Stimulated activated naive CD4-positive, alpha-beta T cell treated with Interleukin-2 at 50 U/mL for 16 hours (primary cell): ENCODE measurements at regions not wholly inside any gene's neighbourhood (a gene's known extent, or its start where the extent isn't known, plus 50 kb on each side); places are given as distances from the start of the nearest gene placed in this dataset.

Source experiments
- DNase-seq: peaks from one replicate; lab custom pipeline; 2025; lab: John Stamatoyannopoulos, UW

- DNase-seq: no peak
Observed at GRCh38 chr1:47630346-47630745, 192.5 kb downstream of the FOXD2 start.

DNA sequence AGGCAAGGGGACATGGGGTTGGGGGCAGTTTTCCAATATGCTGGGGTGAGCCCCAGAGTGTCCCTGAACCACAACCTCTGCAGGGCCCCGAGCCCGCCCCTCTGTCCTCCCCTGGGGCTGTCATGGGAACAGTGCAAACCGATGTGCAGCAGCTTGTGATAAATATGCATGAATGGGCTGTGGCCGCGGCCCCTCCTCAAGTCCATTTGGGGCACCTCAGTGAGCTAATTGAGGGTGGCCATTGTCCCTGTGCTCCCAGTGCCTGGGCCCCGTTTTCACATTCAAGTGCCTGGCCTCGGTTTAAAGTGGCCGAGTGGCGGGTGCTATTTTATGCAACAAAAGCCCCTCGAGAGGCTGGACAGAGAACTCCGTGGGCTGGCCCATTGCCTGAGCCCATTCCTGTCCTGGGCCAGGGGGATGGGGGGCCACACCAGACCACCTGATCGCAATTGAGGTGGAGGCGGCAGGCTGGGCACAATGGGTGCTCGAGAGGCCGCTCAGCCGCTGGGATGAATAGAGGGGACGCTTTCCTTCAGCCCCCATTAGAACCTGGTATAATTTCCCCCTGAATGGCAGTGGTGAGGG, 193.7 kb downstream of the FOXD2 start:
- DNase-seq: no peak

DNA sequence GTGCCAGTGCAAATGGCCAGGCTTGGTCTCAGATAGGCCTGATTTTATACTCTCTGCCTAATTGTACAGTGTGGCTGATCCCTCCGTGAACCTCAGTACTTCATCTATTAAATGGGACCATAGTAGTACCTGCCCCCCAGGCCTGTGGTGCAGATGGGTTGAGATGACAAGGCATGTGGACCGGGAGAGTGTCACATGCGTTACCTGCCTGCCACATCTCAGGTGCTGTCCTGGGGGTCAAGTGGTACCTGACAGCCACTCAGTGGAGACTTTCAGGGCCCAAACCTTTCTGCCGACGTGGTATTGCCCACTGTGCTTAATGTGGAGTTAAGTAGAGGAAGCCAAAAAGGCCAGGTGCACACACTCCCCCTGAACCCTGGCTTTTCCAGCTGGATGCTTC, 197.3 kb downstream of the FOXD2 start:
- DNase-seq: no peak

GRCh38 chr1:47635597-47635996, 197.8 kb downstream of the FOXD2 start:
- DNase-seq: no peak

DNA sequence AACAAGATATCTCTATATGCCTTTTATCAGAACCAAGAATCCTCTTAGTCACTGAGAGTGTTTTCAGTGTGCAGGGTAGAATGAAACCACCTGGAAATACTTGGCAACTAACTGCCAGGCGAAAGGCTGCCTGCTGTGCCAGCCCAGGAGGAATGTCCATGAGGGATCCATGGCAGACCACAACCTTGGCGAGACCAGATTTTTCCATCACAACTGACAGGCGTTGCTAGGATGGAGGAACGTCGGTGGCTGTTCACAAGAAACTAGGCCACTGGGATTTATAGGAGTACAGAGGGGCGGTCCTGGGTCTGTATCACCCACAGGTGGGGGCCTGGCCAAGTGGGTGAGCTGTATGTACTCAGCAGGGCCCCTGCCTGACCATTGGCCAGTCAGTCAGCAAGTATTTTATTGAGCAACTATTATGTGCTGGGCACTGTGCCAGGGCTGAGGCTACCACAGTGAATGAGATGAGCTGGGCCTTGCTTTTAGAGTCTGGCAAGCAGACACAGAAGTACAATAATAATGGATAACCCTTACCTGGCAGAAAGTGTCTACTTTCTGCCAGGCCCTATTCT, 199.4 kb downstream of the FOXD2 start:
- no peak for DNase-seq

- no peak for DNase-seq
Observed at GRCh38 chr1:47638240-47638639, 200.4 kb downstream of the FOXD2 start.

- no peak for DNase-seq
Observed at GRCh38 chr1:47638713-47639112, 200.9 kb downstream of the FOXD2 start.

DNA sequence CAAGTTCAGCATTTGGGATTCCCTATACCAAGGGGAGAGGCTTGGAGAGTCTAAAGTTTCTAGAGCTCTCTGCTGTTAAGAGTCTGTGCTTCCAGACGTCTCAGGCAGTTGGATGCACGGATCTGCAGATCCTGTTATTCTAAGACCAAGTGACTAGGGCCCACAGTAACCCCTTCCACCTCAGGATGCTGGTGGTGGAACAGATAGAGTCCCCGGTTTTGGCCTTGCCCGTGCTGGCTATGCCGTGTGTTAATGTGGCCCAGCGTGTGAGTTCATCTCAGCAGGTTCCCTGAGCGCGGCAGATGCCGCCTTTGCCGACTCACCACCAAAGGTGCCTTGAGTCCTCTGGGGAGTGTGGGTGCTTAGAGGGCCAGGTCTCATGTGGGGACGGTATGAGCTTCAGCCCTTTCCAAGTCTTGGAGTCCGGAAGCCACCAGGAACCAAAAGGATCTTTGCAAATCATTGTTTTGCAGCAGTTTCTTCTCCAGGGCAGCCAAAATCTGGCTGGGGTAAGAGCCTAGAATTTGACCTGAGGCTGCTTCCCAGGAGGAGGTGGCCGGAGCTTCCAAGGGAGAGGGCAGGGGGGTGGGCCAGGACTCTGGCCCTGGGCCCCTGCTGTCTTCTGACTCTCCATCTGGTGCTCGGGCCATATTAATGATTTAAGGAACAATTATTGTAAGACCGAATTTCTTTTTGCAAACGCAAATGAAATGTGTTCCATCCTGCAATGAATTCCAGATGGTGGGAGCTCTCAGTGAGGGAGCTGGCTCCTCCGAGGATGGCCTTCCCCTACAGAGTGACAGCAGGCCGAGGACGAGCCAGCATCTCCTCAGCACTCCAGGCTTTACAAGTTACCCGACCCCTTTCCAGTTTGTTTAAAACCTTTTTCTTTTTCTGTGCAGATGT, 205.7 kb downstream of the FOXD2 start:
- DNase-seq: no peak

DNA sequence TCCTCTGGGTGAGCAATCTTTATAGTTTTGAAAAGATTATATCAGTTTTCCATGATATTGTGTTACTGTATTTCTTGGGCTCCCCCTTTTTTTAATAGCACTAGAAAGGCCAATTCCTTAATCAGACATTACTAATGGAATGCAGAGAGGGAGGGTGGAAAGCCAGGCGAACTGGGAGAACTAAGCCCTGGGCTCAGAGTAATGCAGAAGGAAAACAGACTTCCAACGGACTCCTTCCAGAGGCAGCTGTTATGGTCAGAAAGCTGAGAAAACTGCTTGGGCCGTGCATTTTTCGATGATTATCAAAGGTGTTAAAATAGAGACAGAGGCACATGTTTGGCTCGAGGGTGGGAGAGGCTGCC, 206.3 kb downstream of the FOXD2 start:
- DNase-seq: no peak

- no peak for DNase-seq
Observed at GRCh38 chr1:47645151-47645550, 207.3 kb downstream of the FOXD2 start.

- DNase-seq: no peak
Observed at GRCh38 chr1:47646676-47647075, 208.8 kb downstream of the FOXD2 start.

- DNase-seq: no peak
Observed at GRCh38 chr1:47647327-47647845, 209.5 kb downstream of the FOXD2 start.

DNA sequence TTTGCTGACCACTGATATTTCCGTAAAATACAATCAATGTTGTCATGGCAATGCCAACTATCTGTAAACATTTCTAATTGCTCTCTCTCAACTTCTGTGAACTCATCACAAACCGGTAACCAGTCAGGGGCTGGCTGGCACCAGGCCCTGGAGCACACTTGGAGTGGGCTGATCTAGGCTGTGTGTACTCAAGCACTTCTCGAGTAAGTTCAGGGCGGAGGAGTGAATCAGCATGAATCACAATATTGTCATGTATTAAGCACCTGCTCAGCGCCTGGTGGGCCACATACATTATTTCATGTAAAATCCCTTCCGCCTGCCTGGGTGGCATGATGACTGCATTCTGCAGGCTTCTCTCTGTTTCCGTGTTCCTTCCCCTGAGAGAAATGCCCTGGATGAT, 212.4 kb downstream of the FOXD2 start:
- no peak for DNase-seq

GRCh38 chr1:47650611-47651010, 212.8 kb downstream of the FOXD2 start:
- DNase-seq: no peak

DNA sequence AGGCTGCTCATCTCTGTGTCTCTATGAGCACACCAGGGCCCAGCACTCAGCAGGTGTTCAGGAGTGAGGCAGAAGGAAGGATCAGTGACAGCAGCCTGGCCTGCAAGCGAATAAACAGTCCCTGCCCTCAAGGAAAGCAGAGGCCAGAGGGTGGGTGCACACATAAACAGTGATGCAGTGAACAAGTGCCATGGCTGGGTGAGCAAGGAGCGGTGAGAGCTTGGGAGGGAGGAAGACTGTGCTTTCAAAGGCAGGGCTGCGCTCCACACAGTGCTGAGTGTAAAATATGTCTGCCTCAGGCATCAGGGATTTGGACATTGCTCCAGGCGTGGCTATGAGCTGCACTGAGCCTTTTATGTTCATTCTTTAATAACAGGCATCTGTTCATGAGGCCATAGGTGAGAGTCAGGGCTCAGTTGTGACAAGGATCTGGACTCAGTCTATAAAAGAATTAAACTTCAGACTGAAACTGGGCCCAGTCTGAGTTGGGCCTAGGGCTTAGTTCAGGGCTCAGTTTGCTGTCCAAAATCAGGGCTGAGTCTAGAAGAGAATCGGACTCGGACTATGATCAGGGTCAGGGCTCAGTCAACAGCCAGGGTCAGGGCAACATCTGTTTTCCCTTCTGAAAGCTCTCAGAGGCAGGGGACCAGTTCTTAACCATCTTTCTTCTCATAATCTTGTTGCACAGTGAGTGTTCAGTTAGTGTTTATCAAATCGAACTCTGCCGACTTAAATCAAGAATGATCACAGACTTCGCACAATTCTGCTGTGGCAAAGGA, 213.7 kb downstream of the FOXD2 start:
- no peak for DNase-seq

DNA sequence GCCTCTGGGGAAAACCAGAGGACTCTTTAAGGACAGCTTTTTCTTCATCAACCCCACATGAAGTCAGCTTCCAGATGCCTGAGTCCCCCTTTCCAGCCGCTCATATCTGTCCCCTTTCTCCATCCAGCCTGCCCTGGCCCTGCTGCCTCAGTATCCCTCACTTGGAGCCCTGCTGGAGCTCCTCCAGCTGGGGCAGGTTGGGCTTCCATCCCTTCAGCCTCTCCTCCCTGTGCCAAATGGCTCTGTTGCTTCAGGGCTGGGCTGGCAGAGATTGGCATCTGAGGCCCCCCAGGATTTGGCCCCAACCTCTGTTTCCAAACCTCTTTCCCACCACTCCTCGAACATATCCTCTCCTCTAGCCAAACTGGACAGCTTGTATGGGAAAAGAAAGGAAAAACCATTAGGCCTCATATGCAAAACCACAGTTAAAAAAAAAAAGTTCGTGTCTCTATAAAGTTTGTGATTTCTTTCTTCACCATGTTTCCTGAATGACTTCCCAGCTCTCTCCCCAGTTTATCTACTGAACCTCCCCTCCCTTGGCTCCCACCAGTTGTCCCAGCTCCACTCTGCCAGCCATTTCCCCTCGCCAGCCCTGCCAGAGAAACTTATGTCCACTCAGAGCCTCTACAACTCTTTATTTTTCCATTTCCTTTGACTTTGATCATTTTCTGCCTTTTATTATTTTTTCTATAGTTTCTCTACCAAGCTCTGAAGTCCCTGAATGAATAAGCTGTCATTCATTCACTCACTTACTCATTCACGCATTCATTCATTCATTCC, 217.9 kb downstream of the FOXD2 start:
- no peak for DNase-seq

DNA sequence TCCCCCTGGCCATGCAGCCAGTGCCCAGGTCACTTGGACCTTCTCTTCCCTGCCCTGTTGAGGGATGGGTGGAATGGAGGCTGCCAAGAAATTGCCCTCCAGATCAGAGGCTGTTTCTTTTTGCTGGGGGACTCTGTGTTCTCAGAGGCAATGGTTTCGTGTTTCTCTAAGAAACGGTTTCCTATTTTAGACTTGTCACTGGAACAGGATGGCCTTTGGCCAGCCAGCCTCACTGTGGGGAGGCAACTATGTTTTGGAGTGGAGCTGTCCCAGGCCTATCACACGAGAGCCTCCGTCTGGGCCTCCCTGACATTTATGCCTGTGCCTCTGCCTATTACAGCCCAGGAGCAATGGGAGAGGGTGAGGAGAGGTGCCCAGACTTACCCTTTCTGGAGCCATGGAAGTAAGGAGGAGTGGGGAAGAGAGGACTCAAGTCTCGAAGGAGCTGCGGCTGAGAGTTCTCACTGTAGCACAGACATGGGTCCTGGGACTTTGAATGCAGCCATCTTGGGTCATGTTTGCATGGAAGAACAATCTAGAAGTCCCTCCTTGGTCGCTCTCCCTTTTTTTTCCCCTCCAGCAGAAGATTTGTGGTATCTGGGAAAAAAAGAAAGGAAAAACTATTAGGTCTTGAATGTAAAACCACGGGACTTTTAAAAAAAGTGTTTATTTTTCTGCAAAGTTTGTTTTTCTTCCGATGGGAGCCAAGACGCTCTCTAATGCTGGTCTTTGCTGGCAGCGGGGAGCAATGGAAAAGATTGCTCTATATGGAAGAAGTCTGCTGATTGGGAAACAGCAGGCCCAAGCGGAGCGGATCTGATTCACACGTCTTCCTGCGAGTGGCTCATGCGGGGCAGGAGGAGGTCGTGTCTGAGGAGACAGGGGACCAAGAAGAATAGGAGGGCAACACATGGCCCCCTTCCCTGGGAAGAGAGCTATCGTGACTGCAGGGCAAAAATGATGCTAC, 219.2 kb downstream of the FOXD2 start:
- no peak for DNase-seq

DNA sequence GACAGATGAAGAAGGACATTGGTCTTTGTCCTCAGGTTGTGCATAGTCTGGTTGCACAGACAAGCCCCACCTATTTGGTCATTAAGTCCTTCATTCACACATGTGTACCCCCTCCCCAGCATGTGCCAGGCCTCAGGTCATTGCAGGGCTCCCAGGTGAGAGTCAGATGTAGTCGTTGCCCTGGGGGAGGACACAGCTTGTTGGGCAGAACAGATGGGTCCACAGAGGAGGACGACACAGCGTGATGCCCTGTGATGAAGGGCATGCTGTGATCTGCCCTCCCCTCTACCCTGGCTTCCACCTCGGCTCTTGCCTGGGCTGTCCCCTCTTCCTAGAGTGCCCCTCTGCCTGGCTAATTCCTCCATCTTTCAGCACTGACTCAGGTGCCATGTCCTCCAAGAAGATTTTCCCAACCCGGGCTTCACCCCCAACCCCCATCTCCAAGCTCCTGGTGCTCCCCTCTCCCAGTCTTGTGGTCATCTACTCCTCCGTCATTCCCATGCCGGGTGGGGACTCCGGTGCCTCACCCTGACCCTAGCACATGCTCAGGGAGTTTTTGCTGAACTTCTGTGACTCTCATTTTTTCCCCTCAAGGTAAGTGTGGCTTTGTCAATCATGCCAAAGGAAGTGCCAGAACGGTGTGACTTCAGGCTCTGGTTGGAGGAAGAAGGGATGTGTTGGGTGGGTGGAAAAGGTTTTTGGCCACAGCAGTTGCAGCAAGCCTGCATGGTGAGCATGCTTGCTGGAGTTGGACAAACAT, 220.5 kb downstream of the FOXD2 start:
- DNase-seq: no peak

DNA sequence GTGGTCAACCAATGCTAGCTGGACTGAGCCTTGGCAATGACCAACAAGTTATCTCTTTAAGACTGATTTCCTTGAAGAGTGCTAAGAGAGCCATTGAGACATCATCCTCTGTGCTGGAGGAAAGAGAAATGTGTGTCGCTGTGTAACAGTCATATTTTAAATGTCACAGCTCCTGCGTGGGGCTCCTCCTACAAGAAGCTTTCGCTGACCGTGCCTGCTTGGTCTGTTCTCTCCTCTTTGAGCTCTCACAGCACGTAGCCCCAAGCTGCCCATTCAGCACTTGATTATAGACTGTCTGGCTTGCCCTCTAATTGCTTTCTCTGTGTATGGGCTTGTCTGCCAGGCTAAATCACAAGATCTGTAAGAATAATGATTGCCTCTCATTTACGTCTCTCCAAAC, 221.3 kb downstream of the FOXD2 start:
- no peak for DNase-seq

GRCh38 chr1:47660622-47661021, 222.8 kb downstream of the FOXD2 start:
- DNase-seq: no peak
